ENCODE measurements at regions not wholly inside any gene's neighbourhood (a gene's known extent, or its start where the extent isn't known, plus 50 kb on each side); places are given as distances from the start of the nearest gene placed in this dataset.

GRCh38 chr3:31242026-31242960 lies 290.4 kb upstream of the STT3B start:
- H3F3A ChIP-seq (ENCODE audit: low read depth) = no peaks in the 10 kb centered on the region
- H3K9ac ChIP-seq (ENCODE audit: low read depth, low read length, poor library complexity, severe bottlenecking) = peak overlapping the region; percentile 42
- H3K9me2 ChIP-seq (replicated peaks; ENCODE audit: low read depth, low read length) = no peaks in the 10 kb centered on the region
- H3K4me2 ChIP-seq (ENCODE audit: low read depth, low read length, poor library complexity, severe bottlenecking) = peak overlapping the region; percentile 28
- H3K9me3 ChIP-seq (ENCODE audit: insufficient read depth, low read depth, low read length) = no peaks in the 10 kb centered on the region
- H4K20me1 ChIP-seq (ENCODE audit: insufficient read depth, low read length, poor library complexity, severe bottlenecking) = no peaks in the 10 kb centered on the region
- H2AFZ ChIP-seq (ENCODE audit: low read length) = no peak overlapping the region
- H3K4me1 ChIP-seq (ENCODE audit: insufficient read depth, low read length, poor library complexity, severe bottlenecking) = peaks cover 75% of the 10 kb centered on the region
- no peak for TF ChIP-seq EZH2phosphoT487 (IDR thresholded peaks at IDR 0.05; ENCODE audit: borderline replicate concordance)
- TF ChIP-seq CTCF (conservative IDR thresholded peaks at IDR 0.05; ENCODE audit: low read length) = no peak
- H3K27me3 ChIP-seq (ENCODE audit: insufficient read depth, low read length, poor library complexity, severe bottlenecking) = no peaks in the 10 kb centered on the region
- H3K36me3 ChIP-seq (ENCODE audit: insufficient read depth, low read length) = no peaks in the 10 kb centered on the region
- no peak overlapping the region for H3K4me3 ChIP-seq (ENCODE audit: low read length, poor library complexity, severe bottlenecking)
- H3K79me2 ChIP-seq (ENCODE audit: insufficient read depth, low read length) = peaks cover 36% of the 10 kb centered on the region

- Histone ChIP-seq H4K20me1 (ENCODE audit: insufficient read depth, low read length, poor library complexity, severe bottlenecking) (no peaks in the 10 kb centered on the region), H3F3A (ENCODE audit: low read depth) (no peaks in the 10 kb centered on the region), H3K4me2 (ENCODE audit: low read depth, low read length, poor library complexity, severe bottlenecking) (peak overlapping the region; percentile 23), H3K4me3 (ENCODE audit: low read length, poor library complexity, severe bottlenecking) (no peak overlapping the region), H3K9ac (ENCODE audit: low read depth, low read length, poor library complexity, severe bottlenecking) (peak overlapping the region; percentile 50), H3K27me3 (ENCODE audit: insufficient read depth, low read length, poor library complexity, severe bottlenecking) (no peaks in the 10 kb centered on the region), H3K9me2 (replicated peaks; ENCODE audit: low read depth, low read length) (no peaks in the 10 kb centered on the region), H3K4me1 (ENCODE audit: insufficient read depth, low read length, poor library complexity, severe bottlenecking) (peaks cover 87% of the 10 kb centered on the region), H3K79me2 (ENCODE audit: insufficient read depth, low read length) (peaks cover 53% of the 10 kb centered on the region), H3K36me3 (ENCODE audit: insufficient read depth, low read length) (no peaks in the 10 kb centered on the region), H2AFZ (ENCODE audit: low read length) (no peak overlapping the region), H3K9me3 (ENCODE audit: insufficient read depth, low read depth, low read length) (no peaks in the 10 kb centered on the region)
- TF ChIP-seq CTCF (conservative IDR thresholded peaks at IDR 0.05; ENCODE audit: low read length) = peak; percentile 63
- TF ChIP-seq EZH2phosphoT487 (IDR thresholded peaks at IDR 0.05; ENCODE audit: borderline replicate concordance) = no peak
Measured at GRCh38 chr3:31244929-31245817, 287.6 kb upstream of the STT3B start.

- Histone ChIP-seq H2AFZ (ENCODE audit: low read length) (peak overlapping the region; percentile 76), H3K4me1 (ENCODE audit: insufficient read depth, low read length, poor library complexity, severe bottlenecking) (peaks cover 87% of the 10 kb centered on the region), H3K9ac (ENCODE audit: low read depth, low read length, poor library complexity, severe bottlenecking) (peak overlapping the region; percentile 50)
Measured at GRCh38 chr3:31246293-31247062, 286.2 kb upstream of the STT3B start.

More at GRCh38 chr3:31246293-31247062, 286.2 kb upstream of the STT3B start:
- Histone ChIP-seq H3K4me3 (ENCODE audit: low read length, poor library complexity, severe bottlenecking) (no peak overlapping the region), H4K20me1 (ENCODE audit: insufficient read depth, low read length, poor library complexity, severe bottlenecking) (no peaks in the 10 kb centered on the region), H3K4me2 (ENCODE audit: low read depth, low read length, poor library complexity, severe bottlenecking) (peak overlapping the region; percentile 23), H3K27me3 (ENCODE audit: insufficient read depth, low read length, poor library complexity, severe bottlenecking) (no peaks in the 10 kb centered on the region), H3K36me3 (ENCODE audit: insufficient read depth, low read length) (no peaks in the 10 kb centered on the region), H3K79me2 (ENCODE audit: insufficient read depth, low read length) (peaks cover 53% of the 10 kb centered on the region), H3K9me2 (replicated peaks; ENCODE audit: low read depth, low read length) (no peaks in the 10 kb centered on the region), H3F3A (ENCODE audit: low read depth) (no peaks in the 10 kb centered on the region), H3K9me3 (ENCODE audit: insufficient read depth, low read depth, low read length) (no peaks in the 10 kb centered on the region)
- TF ChIP-seq EZH2phosphoT487 (IDR thresholded peaks at IDR 0.05; ENCODE audit: borderline replicate concordance) (no peak), CTCF (conservative IDR thresholded peaks at IDR 0.05; ENCODE audit: low read length) (no peak)

All from Loucy (cell line).